ENCODE measurements at regions not wholly inside any gene's neighbourhood (a gene's known extent, or its start where the extent isn't known, plus 50 kb on each side); places are given as distances from the start of the nearest gene placed in this dataset.

GRCh38 chr1:38436749-38437148 is 390.2 kb upstream of the POU3F1 start:
- DNase-seq (ENCODE audit: extremely low read depth, insufficient read length) = no peak
- H3K27me3 ChIP-seq (replicated peaks; ENCODE audit: control insufficient read depth, insufficient read depth, low read length) = no peaks in the 10 kb centered on the region
- no peak for TF ChIP-seq CTCF (IDR thresholded peaks at IDR 0.05; ENCODE audit: insufficient read depth, low read length, poor library complexity, severe bottlenecking)
- no peak overlapping the region for H3K4me3 ChIP-seq (replicated peaks; ENCODE audit: low read depth, low read length)
- no peaks in the 10 kb centered on the region for H3K36me3 ChIP-seq (ENCODE audit: control insufficient read depth, insufficient read depth, low read length)

GRCh38 chr1:38436006-38436405 is 389.4 kb upstream of the POU3F1 start:
- no peak overlapping the region for H3K4me3 ChIP-seq (replicated peaks; ENCODE audit: low read depth, low read length)
- no peaks in the 10 kb centered on the region for H3K27me3 ChIP-seq (replicated peaks; ENCODE audit: control insufficient read depth, insufficient read depth, low read length)
- no peak for DNase-seq (ENCODE audit: extremely low read depth, insufficient read length)
- H3K36me3 ChIP-seq (ENCODE audit: control insufficient read depth, insufficient read depth, low read length) = no peaks in the 10 kb centered on the region
- TF ChIP-seq CTCF (IDR thresholded peaks at IDR 0.05; ENCODE audit: insufficient read depth, low read length, poor library complexity, severe bottlenecking) = no peak

- Histone ChIP-seq H3K4me3 (replicated peaks; ENCODE audit: low read depth, low read length) (no peak overlapping the region), H3K27me3 (replicated peaks; ENCODE audit: control insufficient read depth, insufficient read depth, low read length) (no peaks in the 10 kb centered on the region), H3K36me3 (ENCODE audit: control insufficient read depth, insufficient read depth, low read length) (no peaks in the 10 kb centered on the region)
- no peak for DNase-seq (ENCODE audit: extremely low read depth, insufficient read length)
- TF ChIP-seq CTCF (IDR thresholded peaks at IDR 0.05; ENCODE audit: insufficient read depth, low read length, poor library complexity, severe bottlenecking) = no peak
These were observed 386.6 kb upstream of the POU3F1 start for GRCh38 chr1:38433084-38433722.

- TF ChIP-seq CTCF (IDR thresholded peaks at IDR 0.05; ENCODE audit: insufficient read depth, low read length, poor library complexity, severe bottlenecking) = no peak
- DNase-seq (ENCODE audit: extremely low read depth, insufficient read length) = no peak
- Histone ChIP-seq H3K27me3 (replicated peaks; ENCODE audit: control insufficient read depth, insufficient read depth, low read length) (no peaks in the 10 kb centered on the region), H3K4me3 (replicated peaks; ENCODE audit: low read depth, low read length) (no peak overlapping the region), H3K36me3 (ENCODE audit: control insufficient read depth, insufficient read depth, low read length) (no peaks in the 10 kb centered on the region)
These were observed 385.2 kb upstream of the POU3F1 start for GRCh38 chr1:38431535-38432376.

- no peak for TF ChIP-seq CTCF (IDR thresholded peaks at IDR 0.05; ENCODE audit: insufficient read depth, low read length, poor library complexity, severe bottlenecking)
- no peaks in the 10 kb centered on the region for H3K36me3 ChIP-seq (ENCODE audit: control insufficient read depth, insufficient read depth, low read length)
- no peak overlapping the region for H3K4me3 ChIP-seq (replicated peaks; ENCODE audit: low read depth, low read length)
- no peak for DNase-seq (ENCODE audit: extremely low read depth, insufficient read length)
- H3K27me3 ChIP-seq (replicated peaks; ENCODE audit: control insufficient read depth, insufficient read depth, low read length) = no peaks in the 10 kb centered on the region
These were observed 384.4 kb upstream of the POU3F1 start for GRCh38 chr1:38430949-38431348.

Measured in GM06990 (cell line).